ENCODE measurements at regions not wholly inside any gene's neighbourhood (a gene's known extent, or its start where the extent isn't known, plus 50 kb on each side); places are given as distances from the start of the nearest gene placed in this dataset.

DNA sequence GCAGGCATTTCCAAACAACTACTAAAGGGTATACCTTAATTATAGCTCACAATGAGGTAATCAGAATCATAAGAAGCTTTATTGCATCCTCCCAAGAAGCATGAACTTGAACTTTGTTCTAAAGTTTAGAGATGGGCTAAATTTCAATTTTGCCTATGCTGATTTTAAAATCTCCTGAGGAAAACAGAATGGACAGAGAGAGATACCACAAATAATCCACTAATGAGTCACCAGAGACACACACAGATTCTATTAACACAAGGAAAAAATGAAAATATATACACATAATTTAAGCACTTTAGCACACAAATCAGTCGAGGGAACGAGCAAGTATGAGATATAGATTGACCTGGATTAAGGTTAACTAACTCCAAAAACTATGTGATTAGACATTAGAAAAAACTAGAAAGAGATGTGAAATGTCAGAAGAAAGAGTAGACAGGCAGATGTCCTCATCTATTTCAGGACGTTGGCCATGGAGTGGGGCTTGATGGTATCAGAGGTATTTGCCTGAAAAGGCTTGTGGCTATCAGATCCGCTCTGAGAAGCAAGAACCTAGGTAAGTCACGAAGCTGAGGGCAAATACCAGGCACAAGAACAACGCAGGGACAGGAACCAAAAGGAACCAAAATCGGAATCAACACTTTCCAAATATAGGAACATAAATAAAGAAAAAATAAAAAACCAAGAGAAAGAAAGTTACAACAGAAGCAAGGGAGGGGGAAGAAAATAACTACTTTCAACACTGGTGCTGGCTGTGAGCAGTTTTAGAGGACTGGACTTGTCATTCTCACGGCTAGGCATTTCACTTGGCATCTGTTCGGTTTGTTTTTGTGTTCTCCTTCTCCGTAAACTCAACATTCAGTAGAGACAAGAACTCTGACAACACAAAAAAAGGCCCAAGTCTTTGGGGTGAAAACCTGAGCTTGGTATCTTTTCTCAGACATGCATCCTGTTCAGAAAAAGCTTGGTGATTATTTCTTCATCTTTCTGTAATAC lies 294.6 kb upstream of the PUM3 start:
- ChIA-PET POLR2A (no interaction called here), CTCF (ENCODE audit: low intra/inter-chr PET ratio) (no interaction called here)
- Histone ChIP-seq H3K9me1 (ENCODE audit: control insufficient read depth, insufficient read depth, low read length) (no peaks in the 10 kb centered on the region), H3K27ac (ENCODE audit: extremely low read depth, low read depth, low read length) (no peak overlapping the region), H2AFZ (ENCODE audit: low read depth, low read length) (no peak overlapping the region), H4K20me1 (replicated peaks; ENCODE audit: control insufficient read depth, insufficient read depth, low read length) (no peaks in the 10 kb centered on the region), H3K9me3 (replicated peaks; ENCODE audit: control insufficient read depth, insufficient read depth, low read depth, low read length) (no peaks in the 10 kb centered on the region), H3K9ac (ENCODE audit: insufficient read depth in 1 of 2, low read depth in 2 of 2, low read length in 2 of 2) (no peak overlapping the region), H3K79me2 (ENCODE audit: control insufficient read depth, insufficient read depth, low read length) (no peaks in the 10 kb centered on the region), H3K36me3 (ENCODE audit: control insufficient read depth, insufficient read depth, low read length) (no peaks in the 10 kb centered on the region), H3K4me3 (no peak overlapping the region), H3K4me1 (replicated peaks in 1 of 2; ENCODE audit: control insufficient read depth in 2 of 2, insufficient read depth in 2 of 2, low read length in 2 of 2) (no peaks in the 10 kb centered on the region), H3K4me2 (ENCODE audit: insufficient read depth, low read length) (no peak overlapping the region), H3K27me3 (ENCODE audit: control insufficient read depth in 2 of 2, insufficient read depth in 2 of 2, low read length in 2 of 2) (no peaks in the 10 kb centered on the region)
- TF ChIP-seq BRD9 (IDR thresholded peaks at IDR 0.05; ENCODE audit: low read depth, partially characterized antibody): no peak
- TF ChIP-seq, protein P1, sequence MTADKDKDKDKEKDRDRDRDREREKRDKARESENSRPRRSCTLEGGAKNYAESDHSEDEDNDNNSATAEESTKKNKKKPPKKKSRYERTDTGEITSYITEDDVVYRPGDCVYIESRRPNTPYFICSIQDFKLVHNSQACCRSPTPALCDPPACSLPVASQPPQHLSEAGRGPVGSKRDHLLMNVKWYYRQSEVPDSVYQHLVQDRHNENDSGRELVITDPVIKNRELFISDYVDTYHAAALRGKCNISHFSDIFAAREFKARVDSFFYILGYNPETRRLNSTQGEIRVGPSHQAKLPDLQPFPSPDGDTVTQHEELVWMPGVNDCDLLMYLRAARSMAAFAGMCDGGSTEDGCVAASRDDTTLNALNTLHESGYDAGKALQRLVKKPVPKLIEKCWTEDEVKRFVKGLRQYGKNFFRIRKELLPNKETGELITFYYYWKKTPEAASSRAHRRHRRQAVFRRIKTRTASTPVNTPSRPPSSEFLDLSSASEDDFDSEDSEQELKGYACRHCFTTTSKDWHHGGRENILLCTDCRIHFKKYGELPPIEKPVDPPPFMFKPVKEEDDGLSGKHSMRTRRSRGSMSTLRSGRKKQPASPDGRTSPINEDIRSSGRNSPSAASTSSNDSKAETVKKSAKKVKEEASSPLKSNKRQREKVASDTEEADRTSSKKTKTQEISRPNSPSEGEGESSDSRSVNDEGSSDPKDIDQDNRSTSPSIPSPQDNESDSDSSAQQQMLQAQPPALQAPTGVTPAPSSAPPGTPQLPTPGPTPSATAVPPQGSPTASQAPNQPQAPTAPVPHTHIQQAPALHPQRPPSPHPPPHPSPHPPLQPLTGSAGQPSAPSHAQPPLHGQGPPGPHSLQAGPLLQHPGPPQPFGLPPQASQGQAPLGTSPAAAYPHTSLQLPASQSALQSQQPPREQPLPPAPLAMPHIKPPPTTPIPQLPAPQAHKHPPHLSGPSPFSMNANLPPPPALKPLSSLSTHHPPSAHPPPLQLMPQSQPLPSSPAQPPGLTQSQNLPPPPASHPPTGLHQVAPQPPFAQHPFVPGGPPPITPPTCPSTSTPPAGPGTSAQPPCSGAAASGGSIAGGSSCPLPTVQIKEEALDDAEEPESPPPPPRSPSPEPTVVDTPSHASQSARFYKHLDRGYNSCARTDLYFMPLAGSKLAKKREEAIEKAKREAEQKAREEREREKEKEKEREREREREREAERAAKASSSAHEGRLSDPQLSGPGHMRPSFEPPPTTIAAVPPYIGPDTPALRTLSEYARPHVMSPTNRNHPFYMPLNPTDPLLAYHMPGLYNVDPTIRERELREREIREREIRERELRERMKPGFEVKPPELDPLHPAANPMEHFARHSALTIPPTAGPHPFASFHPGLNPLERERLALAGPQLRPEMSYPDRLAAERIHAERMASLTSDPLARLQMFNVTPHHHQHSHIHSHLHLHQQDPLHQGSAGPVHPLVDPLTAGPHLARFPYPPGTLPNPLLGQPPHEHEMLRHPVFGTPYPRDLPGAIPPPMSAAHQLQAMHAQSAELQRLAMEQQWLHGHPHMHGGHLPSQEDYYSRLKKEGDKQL (CRISPR knock-in tag; IDR thresholded peaks at IDR 0.05; ENCODE audit: borderline replicate concordance): no peak
- TF ChIP-seq RBM15 (IDR thresholded peaks at IDR 0.05; ENCODE audit: insufficient read depth, low read length): no peak
- no TSS peak for BruUV-seq (replicated peaks)
- no peak for FAIRE-seq
- intact Hi-C loops (cut with micrococcal nuclease) (no loop called here), in situ Hi-C loops (cut with MboI) (no loop called here)
- no peak for DNase-seq (ENCODE audit: extremely low read depth in 1 of 4, low spot score in 3 of 4)
- WGBS (ENCODE audit: insufficient coverage, low coverage, missing lambda C conversion rate): 0% methylated on average over 8 of the region's 10 CpGs
- ATAC-seq: no peak

Data from K562 (cell line).